Testis (tissue), 2 donors: ENCODE measurements at regions not wholly inside any gene's neighbourhood (a gene's known extent, or its start where the extent isn't known, plus 50 kb on each side); places are given as distances from the start of the nearest gene placed in this dataset.

Source experiments
- CTCF ChIP-seq, 3 experiments: fragments of 450-650 bp in 2 of 3; fragments of 200-600 bp in 1 of 3; sonication (generic) in 1 of 3; IDR thresholded peaks; one replicate each; pipeline ENCODE4 v1.5.1; 2016 to 2019; ENCODE audit warnings: antibody characterized with exemption in 3 of 3, mild to moderate bottlenecking in 2 of 3, moderate library complexity in 1 of 3
- POLR2A ChIP-seq: fragments of 450-650 bp; IDR thresholded peaks from one replicate; pipeline ENCODE4 v1.6.1; 2017; ENCODE audit warnings: antibody characterized with exemption, mild to moderate bottlenecking, moderate library complexity

- TF ChIP-seq POLR2A, result no peak
- no peak for TF ChIP-seq CTCF (IDR thresholded peaks at IDR 0.05)
Measured at GRCh38 chr1:118811156-118811555, 177.0 kb downstream of the TBX15 start.
